ENCODE measurements at regions not wholly inside any gene's neighbourhood (a gene's known extent, or its start where the extent isn't known, plus 50 kb on each side); places are given as distances from the start of the nearest gene placed in this dataset.
A peak's percentile ranks its signal among the peaks of the same experiment; 100 is the strongest.

DNA sequence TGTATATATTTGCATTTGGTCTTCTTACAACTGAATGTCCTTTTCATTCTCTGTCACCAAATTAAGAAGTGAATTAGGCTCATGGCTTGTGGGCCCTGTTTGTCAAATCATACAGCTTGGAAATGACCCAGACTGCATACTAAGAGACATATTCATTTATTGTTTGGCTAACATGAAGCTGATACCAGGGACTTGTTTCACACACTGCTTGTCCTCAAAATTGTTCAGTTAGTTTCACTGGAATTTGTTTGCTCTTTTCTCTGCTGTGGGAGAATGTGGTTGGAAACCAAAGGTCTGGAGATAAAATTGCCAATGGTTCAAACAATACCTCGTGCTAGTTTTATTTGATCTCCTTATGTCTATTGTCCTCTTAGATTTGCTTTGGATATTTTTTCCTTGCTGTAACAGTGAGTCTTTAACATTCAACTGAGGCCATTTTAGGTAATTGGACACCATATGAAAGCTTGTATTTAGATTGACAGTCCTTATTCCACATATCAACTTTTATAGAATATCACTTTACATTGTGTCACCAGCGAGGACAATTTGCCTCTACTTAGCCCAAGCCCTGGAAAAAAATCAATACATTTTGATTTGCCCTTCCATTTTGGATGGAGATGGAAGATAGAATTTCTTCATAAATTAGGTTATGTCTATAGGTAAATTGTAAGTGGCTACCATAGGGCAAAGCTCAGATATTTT is 144.3 kb upstream of the MTAP start:
- no peak for DNase-seq

DNA sequence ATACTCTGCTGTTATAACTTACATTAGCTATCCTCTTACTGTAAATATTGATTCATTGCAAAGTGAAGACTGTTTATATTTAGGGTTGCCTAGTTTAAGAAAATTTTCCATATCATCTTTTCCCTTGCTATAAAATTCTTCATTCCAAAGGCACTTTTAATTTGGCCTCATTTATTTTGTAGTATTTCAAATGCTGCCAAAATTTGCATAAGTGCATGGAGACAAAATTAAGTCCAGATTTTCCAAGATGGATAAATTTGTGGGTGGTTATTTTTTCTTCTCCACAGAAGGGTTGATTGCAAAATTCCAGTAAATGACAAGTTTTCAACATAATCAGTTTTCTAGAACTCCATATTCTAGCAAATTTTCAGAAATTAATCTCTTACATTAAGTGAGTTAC is 141.5 kb upstream of the MTAP start:
- no peak for DNase-seq

DNA sequence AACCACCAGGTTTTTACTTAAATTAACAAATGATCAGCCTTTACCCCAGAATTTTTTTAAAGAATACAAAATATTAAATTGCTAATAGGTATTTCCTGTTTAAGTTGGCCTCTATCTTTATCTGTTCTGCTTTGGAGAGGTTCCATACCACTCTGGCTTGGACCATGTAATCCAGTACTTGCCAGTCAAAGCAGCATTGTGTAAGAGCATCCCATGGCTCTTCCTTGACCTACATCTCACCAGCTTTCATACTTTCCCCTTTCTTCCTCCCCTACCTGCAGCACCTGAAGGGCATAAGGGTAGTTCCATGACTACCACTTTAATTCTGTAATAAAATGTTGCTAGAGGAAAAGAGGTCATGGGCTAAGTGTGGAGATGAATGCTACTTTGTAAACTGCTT is 140.8 kb upstream of the MTAP start:
- DNase-seq: no peak

DNA sequence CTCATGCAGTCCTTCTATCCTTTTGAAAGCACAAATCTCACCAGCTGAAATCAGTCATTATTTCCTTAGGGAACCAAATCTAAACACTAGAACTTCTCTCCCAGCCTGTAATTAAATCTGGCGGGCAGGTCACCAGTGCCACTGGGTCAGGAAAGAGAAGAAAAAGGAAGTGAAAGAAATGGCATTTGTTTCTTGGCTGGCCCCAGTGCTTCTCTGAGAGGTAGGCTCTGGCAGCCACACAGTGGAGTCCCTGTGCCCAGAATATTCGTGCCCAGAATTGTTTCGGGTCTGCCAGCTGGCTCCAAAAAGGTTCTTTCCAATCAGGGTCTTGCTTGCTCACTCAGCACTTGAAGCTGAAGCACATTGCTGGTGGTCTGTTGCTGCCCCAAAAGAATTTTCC is 133.9 kb upstream of the MTAP start:
- DNase-seq: peak in 50 of 56 donors; percentile 1 to 83 (median 34)

DNA sequence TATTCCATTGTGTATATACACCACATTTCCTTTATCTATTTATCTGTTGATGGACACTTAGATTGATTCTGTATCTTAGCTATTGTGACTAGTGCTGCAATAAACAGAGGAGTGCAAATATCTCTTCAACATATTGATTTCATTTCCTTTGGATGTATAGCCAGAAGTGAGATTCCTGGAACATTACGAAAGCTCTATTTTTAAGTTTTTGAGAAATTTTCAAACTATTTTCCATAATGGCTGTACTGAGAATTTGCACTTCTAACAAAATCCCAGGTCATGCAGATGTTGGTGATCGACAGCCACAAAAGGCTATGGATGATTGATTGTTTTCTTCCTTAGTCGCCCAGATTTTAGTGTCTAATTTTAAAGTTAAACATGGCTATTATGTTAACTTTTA is 132.7 kb upstream of the MTAP start:
- no peak for DNase-seq

DNA sequence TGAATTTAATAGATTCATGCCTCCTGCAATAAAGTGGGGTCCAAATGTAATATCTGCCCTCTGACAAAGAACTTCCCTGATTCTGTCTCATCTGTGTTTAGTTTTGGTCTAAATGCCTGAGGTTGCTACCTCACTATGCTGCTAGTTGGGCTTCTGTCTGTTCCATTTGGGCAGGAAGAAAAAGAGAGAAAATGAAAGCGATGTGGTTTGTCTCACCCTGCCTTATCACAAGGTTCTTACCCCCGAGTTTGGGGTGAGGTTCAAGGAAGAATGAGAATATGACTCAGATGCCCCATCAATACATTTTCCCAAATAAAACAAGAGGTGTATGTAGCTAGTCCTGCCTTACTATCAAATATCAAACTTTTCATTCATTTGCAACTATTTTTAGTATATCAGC is 132.1 kb upstream of the MTAP start:
- DNase-seq: no peak

DNA sequence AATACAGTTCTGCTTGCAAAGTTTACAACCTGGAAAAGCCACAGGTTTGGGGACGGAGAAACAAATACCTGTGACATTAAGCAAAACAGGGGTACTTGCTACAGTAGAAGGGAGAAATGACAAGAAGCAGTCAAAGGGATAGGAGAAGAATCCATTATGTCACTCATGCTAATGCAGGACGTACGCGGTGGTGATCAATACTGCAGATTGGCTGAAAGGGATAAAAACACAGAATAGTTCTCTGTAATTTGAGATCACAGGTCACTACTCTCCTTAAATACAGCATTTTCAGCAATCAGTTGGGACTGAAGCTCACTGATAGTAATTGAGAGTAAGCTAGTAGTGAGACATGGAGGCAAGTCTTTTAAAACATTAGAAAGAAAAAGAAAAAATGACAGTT is 130.3 kb upstream of the MTAP start:
- DNase-seq: no peak

DNA sequence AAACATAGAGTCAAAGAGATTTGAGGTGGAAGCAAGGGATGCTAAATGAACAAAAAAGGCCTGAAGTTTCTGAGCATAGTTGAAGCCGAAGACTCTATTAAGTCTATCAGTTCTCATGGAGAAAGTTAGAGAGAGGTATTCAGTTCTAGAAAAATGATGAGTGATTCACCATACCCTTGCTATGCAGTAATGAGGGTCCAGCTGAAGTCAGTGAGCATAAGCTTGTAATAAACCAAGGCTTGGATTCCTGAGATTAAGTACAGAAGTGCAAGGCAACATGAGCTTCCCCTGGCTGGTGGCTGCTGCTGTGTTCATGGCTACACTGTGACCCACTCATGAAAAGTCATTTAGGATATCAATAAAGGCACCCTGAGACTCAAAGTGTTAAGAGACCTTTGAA is 129.7 kb upstream of the MTAP start:
- no peak for DNase-seq

DNA sequence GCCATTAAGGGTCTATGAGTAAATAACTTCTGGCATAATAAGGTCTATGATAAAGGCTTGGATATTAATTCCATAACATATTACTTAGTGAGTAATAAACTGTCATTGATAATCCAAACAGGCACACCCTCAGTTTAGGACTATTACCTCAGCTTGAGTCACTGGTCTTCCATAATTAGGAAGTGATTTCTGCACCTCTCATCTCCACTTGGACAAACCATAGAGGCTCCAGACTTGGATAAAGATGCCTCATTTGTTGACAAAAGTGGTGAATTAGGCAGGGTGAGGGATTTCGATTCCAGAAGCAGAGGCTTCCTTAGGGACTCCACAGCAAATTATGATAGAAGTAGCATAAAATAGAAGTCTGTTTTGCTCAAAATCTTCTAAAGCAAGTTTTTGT is 127.5 kb upstream of the MTAP start:
- DNase-seq: no peak

DNA sequence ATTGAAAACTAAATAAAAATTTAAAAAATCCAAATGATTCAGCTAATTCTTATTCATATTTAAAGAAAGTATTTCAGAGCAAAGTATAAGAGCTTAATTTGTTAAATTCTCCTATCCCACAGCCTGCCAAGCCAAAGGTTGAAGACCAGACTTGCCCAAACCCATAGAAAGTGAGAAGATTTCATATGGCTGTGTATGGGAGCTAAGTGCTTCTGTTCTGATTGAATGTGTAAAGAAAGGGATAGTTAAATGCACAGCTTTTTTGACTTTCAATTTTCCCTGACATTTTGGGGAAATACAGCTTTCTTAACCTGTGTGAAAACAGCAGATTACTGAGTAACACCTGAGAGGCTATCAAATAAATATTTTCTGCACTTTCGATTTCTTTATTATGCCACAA is 125.0 kb upstream of the MTAP start:
- no peak for DNase-seq

DNA sequence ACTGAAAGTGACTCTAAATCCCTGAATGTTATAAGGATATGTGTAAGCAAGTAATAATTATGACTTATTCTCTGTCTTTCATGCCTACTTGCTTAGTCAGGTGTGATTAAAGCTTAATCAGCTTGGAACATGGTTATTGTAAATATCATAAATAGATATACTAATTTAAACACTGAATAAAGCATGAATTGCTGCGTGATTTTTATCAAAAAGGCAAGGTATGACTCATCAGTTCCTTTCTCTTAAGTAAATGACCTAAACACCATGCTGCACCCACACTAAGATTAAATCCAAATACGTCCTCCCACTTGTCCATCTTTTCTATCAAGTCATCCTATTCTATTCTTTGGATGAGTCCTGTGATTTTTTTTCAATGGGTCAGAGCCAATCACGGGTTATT is 124.6 kb upstream of the MTAP start:
- no peak for DNase-seq

DNA sequence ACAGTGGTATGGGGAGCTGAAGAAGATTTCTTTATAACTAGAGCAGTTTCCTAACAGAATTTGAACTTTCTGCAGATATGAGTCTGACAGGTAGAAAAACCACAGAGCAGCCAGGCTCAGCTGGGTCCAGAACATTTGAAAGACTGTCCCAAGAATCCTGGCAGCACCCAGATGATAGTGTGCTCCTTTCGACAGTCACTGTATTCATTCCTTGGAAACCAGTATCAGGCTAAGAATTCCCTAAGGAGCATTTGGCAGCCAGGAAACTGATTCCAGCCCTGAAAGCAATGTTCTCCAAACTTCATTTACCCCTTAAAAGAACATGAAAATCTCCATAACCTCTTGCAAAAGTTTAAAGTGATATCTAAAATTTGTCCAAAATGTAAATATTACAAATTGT is 123.0 kb upstream of the MTAP start:
- DNase-seq: no peak

DNA sequence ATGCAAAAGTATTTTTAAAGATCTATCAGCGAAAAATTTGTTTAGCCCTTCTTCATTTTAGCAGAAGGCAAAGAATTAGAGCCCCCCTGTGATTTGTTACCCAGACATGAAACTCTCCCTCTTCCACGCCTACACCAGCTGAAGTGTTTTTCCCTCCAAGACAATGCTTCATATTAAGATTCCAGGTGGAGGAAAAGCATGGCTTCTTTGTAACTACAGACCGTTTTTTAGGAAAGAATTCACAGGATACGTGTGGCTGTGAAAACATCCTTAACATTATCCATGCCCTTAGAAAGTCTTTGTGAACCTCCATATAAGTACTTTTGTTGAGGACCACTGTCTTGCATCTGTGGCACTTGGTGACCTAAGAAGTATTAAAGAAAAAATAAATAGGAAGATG is 121.8 kb upstream of the MTAP start:
- no peak for DNase-seq

DNA sequence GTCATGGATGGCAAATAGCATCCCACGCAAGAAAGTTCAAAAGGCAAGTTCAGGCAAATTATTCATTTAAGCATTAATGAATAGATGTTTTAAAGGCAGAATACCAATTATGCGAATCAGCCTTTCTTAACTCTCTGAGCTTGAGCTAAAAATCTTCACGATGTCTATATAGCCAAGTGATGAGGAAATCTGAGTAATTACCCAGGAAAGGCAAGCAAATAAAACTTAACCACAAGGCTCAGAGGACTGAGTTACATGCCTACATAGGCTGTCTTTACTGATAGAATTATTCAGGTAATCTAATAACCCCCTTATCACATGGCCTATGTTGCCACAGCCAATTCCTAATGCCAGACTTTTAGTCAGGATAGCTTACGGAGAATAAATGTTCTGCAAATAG is 120.8 kb upstream of the MTAP start:
- DNase-seq: no peak

DNA sequence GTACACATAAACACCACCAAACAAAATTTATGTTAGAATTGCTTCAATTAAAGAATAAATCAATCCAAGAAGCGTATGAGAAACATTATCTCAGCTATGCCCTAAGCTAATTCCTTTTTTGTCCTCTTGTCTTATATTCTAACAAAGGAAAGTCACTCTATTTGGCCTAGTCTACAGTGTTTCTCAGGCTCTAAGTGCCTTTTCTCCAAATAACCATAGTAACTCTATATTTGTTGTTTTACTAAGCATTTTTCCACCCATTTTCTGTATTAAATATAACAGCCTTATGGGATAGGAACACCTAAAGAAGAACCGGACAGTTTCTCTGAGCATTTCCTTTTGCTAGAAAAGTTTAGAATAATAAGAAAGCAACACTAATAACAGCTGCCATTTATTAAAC is 120.1 kb upstream of the MTAP start:
- DNase-seq: no peak

DNA sequence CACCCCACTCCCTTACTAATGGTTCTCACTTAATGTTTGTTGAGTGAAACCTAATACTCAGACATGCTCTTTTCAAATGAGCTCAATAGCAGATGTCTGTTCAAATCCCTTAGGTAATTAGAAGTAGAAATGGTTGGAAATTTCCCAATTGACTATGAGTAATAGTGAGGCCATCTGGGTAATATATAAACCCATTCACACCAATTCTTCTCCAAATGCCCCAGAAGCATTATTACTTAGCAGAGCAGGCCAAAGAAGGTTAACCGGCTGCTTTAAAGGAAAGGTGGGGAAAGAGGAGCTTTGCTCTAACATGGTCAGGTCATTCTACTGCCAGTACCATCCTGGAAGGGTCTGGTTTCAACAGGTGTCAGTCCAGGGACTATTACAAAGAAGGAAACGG is 119.5 kb upstream of the MTAP start:
- DNase-seq: no peak

DNA sequence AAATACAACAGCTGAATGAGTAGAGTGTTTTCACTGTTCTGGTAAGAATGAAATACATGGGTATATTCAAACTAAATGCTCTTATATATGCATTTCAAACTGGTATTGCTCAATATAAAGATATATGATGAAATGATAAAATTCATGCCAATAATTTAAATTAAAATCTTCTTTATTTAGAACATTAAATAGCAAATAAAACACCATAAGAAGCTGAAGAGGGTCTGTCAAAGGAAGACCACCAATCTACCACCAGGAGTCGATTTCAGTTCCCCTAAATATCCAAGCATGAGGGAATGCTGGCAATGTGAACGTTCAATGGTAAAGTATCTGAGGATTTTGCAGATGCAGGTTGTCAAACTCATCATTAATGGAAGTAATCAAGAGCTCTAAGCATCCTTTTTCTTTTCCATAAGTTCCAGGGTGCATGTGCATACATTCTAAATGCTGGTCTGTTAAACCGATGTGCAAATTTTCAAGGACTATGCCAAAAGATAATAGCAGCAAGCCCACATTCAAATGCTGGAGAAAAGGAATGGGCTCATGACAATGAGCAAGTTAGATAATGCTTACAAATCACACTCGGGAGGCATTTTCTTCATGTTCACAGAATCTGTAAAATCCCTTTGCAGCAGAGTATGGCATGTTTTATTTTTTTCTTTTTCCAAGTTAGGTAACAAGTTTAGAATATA is 118.8 kb upstream of the MTAP start:
- no peak for DNase-seq

DNA sequence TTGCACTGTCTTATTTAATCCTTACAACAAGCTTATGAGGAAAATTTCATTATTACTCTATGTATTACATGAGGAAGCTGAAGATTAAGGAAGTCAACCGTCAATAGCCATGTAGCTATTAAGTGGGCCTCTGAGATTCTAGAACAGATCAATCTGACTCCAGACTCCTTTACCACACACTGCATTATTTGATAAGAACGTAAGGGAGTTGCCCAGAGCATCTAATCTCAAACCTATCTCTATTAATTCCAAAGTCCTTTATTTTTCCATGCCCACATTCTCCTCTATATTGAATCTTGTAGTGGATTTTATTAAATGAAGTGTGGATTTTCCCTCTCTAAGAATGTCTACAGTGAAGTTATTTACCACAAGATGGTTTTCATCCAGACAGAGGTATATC is 118.2 kb upstream of the MTAP start:
- DNase-seq: no peak

DNA sequence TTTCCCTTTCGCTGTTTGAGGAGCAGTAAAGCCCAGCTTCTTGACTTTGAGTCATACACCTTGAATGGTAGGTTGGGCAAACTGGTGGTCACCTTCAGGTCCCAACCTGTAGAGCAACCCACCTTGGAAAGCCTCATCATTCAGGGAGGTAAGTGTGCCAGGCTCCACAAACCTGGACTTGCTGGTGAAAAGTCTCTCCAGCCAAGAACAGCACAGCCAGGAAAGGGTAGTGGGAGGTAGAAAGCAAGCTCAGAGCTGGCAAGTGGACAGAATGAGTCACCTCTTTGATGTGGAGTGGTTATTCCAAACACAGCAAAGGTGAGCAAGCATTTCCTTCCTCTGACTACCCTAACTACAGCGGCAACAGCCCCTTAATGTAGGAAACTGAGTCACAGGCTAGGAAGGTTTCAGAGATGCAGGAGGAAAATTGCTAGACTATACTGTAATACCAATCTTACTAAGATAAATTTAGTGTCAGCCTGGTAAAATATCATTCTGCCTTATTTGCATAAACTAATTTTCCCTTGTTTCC is 117.5 kb upstream of the MTAP start:
- DNase-seq: no peak

DNA sequence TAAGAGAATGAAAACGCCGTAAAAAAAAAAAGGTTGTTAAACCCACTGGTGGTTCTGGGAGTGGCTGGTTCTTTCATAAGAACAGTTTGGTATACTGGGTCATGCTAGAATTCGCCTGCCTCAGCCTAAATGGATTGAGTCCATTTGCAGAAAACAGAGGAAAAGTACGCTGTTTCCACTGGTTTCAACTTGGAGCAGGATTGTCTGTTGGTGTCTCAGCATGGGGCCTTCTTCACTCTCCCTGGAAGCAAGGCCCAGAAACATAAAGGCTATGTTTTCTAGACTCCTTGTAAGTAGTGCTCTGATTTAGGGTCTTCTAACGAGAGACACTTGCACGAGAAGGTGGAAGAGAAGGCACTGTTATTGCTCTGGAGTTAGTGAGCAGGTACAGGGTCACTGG is 116.9 kb upstream of the MTAP start:
- DNase-seq: no peak

DNA sequence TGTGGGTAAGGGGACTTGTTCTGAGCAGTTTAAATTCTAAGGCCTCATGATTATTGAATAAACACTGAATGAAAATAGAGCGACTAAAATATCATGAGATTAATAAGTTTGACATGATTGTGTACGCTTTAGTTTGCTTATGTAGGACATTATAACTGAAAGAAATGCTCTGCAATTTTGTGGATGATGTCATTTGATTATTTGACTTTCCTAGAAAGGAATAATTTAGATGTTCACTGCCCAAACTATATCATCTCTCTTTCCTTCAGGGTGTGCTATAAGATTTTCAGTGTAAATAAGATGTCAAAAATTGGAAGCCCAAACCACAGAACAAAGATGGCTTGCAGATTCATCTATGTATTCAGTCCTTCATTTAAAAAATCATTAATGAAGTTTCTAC is 115.7 kb upstream of the MTAP start:
- DNase-seq: no peak

DNA sequence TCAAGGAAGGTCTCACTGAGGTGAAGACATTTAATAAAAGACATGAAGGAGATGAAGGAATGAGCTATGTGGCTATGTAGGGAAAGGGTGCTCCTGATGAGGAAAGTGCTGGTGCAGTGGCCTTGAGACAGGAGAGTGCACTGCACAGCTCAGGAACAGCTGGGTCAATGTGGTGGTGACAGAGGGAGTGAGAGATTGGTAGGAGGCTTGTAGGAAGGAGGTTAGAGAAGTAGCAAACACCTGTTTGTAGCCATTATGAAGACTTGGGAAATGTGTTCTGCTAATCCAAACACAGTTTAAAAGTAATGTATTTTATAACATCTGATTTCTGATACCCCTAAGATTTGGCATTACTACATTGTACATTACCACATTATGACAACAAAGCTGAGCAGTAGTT is 115.1 kb upstream of the MTAP start:
- no peak for DNase-seq
